ENCODE measurements at regions not wholly inside any gene's neighbourhood (a gene's known extent, or its start where the extent isn't known, plus 50 kb on each side); places are given as distances from the start of the nearest gene placed in this dataset.
"Not testable (repeated sequence)": the region's sequence is repeated elsewhere in the genome, so short reads cannot be mapped to it uniquely, and the experiment has no call there.

DNA sequence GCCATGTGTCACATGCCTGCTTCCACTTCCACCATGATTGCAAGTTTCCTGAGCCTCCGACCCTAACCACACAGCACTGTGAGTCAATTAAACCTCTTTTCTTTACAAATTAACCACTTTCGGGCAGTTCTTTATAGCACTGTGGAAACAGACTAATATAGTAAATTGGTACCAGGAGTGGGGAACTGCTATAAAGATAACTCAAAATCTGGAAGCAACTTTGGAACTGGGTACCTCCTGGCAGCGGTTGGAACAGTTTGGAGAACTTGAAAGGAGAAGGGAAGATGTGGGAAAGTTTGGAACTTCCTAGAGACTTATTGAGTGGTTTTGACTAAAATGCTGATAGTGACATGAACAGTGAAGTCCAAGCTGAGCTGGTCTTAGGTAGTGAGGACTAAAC is 436.1 kb downstream of the TMEM121 start:
- H3K4me3 ChIP-seq (ENCODE audit: low read depth, low read length): no peak overlapping the region
- TF ChIP-seq, protein P1, sequence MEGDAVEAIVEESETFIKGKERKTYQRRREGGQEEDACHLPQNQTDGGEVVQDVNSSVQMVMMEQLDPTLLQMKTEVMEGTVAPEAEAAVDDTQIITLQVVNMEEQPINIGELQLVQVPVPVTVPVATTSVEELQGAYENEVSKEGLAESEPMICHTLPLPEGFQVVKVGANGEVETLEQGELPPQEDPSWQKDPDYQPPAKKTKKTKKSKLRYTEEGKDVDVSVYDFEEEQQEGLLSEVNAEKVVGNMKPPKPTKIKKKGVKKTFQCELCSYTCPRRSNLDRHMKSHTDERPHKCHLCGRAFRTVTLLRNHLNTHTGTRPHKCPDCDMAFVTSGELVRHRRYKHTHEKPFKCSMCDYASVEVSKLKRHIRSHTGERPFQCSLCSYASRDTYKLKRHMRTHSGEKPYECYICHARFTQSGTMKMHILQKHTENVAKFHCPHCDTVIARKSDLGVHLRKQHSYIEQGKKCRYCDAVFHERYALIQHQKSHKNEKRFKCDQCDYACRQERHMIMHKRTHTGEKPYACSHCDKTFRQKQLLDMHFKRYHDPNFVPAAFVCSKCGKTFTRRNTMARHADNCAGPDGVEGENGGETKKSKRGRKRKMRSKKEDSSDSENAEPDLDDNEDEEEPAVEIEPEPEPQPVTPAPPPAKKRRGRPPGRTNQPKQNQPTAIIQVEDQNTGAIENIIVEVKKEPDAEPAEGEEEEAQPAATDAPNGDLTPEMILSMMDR (conservative IDR thresholded peaks at IDR 0.05; ENCODE audit: low read depth, low read length): no peak
- no peak for DNase-seq (ENCODE audit: low read depth)

DNA sequence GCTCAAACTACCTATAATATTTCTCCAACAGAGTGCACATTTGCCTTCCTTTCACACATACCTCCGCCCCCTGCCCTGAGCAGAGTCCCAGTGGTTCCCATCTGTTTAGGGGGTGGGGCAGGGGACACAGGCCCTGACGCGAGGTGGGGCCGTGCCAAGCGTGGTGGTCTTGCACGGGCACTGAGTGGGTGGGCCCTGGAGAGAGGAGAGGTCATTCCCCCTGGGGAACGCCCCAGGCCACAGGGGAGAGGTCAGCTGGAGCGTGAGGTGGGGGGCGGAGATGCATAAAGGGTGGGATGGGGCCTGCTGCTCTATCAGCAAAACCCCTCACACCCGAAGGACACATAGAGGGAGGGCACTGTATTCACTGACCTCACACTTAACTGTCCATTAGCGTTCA is 441.9 kb downstream of the TMEM121 start:
- TF ChIP-seq, protein P1 (conservative IDR thresholded peaks at IDR 0.05; ENCODE audit: low read depth, low read length): no peak
- no peak for DNase-seq (ENCODE audit: low read depth)
- H3K4me3 ChIP-seq (ENCODE audit: low read depth, low read length): no peak overlapping the region

DNA sequence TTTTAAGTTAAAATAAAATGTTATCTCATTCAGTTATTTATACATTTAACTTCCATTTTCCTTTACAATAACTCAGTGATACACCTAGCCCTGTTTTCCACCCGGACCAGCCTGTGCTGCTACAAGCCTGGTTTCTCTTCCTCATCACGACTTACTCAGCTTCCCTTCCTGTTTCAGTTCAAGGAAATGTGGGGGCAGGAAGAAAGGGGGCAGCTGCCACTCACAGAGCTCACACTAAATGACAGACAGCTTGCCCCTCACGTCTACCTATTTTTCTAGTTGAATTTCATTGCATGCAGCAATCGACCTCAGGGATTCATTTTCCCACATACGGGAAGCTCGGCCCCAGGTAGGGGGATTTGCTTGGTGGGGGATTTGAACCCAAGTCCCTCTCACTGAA is 442.6 kb downstream of the TMEM121 start:
- DNase-seq (ENCODE audit: low read depth); H3K4me3 ChIP-seq (ENCODE audit: low read depth, low read length): not testable (repeated sequence)

DNA sequence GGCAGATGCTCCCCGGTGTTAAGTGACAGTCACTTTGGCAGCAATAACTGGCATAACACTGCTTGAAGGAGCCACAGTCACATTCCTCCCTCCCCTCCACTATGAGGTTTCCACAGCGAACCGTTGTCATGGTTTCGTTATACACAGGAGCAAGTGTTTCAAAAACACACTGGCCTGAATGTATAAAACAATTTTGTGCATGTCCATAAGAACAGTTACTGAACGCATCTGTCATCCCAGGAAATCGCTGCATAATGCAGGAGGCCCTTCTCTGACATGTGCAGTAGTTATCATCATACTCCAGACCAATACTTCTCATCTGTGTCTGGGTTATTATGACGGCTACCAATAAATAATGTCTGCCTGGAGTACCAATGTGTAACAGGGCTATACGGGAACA is 444.4 kb downstream of the TMEM121 start:
- not testable (repeated sequence) for H3K4me3 ChIP-seq (ENCODE audit: low read depth, low read length); DNase-seq (ENCODE audit: low read depth)

DNA sequence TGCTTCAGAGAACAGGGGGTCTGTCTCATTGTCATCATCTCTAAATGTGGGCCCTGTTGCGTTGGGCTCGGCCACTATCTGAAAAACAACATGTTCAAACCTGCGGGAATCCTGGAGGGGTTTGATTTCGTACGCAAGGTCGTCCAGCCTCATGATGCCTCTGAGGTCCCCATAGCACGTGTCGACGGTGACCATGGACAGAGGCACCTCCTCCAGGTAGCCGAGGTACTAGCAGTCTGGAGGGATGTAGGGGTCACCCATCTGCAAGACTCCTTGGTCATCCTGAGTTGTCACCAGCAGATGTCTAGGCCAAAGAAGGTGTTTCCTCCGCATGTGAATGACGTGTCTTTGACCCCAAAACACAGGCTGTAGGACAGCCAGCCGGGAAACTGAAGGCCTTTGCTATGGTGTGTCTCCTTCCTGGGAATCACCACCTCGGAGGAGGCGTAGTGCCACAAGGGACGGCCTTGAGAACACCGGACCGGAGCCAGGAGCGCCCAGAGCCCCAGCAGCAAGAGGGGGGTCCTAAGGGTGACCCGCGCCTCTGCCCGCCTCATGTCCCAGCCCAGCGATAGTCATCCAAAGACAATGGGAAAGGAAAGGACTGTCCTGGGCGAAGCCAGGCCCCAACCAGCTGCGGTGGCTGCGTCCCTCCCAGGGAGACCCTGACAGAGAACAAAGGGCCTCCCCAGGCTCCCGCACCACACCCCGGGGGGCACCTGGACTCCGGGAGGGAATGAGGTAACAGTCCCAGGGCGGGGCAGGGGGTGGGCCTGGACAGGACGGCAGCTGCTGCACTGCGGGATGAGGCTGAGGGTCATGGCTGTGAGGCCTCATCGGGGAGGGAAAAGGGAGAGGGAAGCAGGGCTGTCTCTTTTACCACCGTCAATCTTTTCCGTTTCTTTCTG is 445.5 kb downstream of the TMEM121 start:
- no peak for DNase-seq (ENCODE audit: low read depth)
- TF ChIP-seq, protein P1 (conservative IDR thresholded peaks at IDR 0.05; ENCODE audit: low read depth, low read length): no peak
- H3K4me3 ChIP-seq (ENCODE audit: low read depth, low read length): no peak overlapping the region

DNA sequence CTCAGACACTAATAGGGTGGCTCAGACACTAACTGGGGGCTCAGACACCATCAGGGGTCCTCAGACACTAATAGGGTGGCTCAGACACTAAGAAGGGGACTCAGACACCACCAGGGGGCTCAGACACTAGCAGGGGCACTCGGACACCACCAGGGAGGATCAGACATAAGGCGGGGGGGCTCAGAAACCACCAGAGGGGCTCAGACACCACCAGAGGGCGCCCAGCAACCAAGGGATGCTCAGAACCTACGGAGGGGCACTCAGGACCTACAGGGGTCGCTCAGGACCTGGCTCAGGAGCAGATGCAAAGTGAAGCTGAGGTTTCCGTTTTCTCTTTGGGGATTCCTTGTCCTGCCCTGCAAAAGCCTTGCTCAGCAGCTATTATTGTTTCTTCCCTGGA is 448.5 kb downstream of the TMEM121 start:
- TF ChIP-seq, protein P1 (conservative IDR thresholded peaks at IDR 0.05; ENCODE audit: low read depth, low read length): no peak
- no peak for DNase-seq (ENCODE audit: low read depth)
- H3K4me3 ChIP-seq (ENCODE audit: low read depth, low read length): no peak overlapping the region

DNA sequence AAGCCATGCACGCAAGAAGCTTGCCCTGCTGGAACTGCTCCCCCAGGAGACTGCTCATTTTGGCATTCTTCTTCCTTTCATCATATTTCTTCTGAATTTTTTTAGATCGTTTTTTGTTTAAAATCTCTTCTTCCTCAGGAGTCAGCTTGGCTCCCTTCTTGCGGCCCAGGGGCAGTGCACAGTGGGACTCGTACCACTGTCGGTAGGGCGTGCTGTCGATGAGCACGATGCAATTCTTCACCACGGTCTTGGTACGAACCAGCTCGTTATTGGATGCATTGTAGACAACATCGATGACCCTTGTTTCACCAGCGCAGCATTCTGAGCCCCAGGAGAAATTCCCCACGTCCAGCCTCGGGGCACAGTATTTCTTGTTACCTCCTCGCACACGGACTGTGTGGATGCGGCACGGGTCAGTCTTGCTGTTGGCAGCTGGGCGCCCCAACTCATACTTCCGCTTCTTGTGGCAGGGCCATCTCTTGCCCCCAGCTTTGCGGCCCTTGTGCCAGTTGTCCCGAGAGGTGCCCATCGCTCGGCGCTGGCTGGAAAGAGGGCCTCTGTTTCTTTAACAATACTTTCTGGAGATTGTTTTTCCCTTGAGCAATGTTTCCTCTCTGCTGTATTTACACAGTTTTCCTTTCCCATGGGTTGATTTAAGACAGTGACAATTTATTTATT is 452.4 kb downstream of the TMEM121 start:
- no peak for DNase-seq (ENCODE audit: low read depth)
- TF ChIP-seq, protein P1 (conservative IDR thresholded peaks at IDR 0.05; ENCODE audit: low read depth, low read length): no peak

DNA sequence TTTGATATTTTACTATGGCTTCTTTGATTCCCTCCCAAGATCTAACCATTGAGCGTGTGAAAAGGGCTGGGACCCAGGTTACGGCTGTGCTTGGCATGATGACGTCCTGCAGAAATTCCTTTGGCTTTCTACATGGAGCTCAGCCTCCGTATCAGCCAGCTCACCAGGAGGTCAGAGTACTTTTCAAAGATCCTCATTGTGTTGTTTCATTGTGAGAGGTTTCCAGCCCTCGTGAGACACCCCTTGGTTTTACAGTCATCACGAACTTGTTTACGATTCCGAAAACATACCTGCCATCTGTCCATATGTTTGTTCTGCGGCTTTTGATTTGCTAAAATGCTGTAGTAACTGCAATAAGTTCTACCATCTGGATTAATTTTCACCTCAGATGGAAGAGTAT is 453.1 kb downstream of the TMEM121 start:
- TF ChIP-seq, protein P1 (conservative IDR thresholded peaks at IDR 0.05; ENCODE audit: low read depth, low read length): no peak
- DNase-seq (ENCODE audit: low read depth): no peak
- H3K4me3 ChIP-seq (ENCODE audit: low read depth, low read length): no peak overlapping the region

More for the DNA sequence above, 452.4 kb downstream of the TMEM121 start:
- H3K4me3 ChIP-seq (ENCODE audit: low read depth, low read length): no peak overlapping the region
